Suprapubic skin (tissue), 4 donors: ENCODE measurements at regions not wholly inside any gene's neighbourhood (a gene's known extent, or its start where the extent isn't known, plus 50 kb on each side); places are given as distances from the start of the nearest gene placed in this dataset.

Experiments
- DNase-seq, 2 donors: peaks; one replicate each; pipeline ENCODE4 v3.0.0-alpha.2; 2019; ENCODE audit warnings: low spot score in 2 of 2
- H3K27ac ChIP-seq: fragments of 200-600 bp; sonication (generic); one replicate; pipeline ENCODE4 v1.5.1; 2019
- H3K27me3 ChIP-seq: fragments of 200-600 bp; sonication (generic); one replicate; pipeline ENCODE4 v1.5.1; 2019
- H3K36me3 ChIP-seq: fragments of 200-600 bp; sonication (generic); one replicate; pipeline ENCODE4 v1.5.1; 2019
- H3K4me1 ChIP-seq: fragments of 200-600 bp; sonication (generic); one replicate; pipeline ENCODE4 v1.5.1; 2019
- H3K4me3 ChIP-seq: fragments of 200-600 bp; sonication (generic); one replicate; pipeline ENCODE4 v1.5.1; 2019; ENCODE audit warnings: mild to moderate bottlenecking
- H3K9me3 ChIP-seq: fragments of 200-600 bp; sonication (generic); one replicate; pipeline ENCODE4 v1.5.1; 2019
- CTCF ChIP-seq, 2 donors: fragments of 200-600 bp in 1 of 2; fragments of 450-650 bp in 1 of 2; sonication (generic) in 1 of 2; IDR thresholded peaks; one replicate each; pipeline ENCODE4 v1.5.1; 2016 to 2019; ENCODE audit warnings: antibody characterized with exemption in 2 of 2, mild to moderate bottlenecking in 1 of 2, moderate library complexity in 1 of 2
- EP300 ChIP-seq: sonication (generic); formaldehyde crosslinking; IDR thresholded peaks from one replicate; pipeline ENCODE4 v1.6.1; 2017; ENCODE audit warnings: antibody characterized with exemption
- POLR2A ChIP-seq, 2 donors: fragments of 450-650 bp; IDR thresholded peaks; one replicate each; pipeline ENCODE4 v1.6.1; 2017; ENCODE audit warnings: antibody characterized with exemption in 2 of 2, mild to moderate bottlenecking in 2 of 2, moderate library complexity in 2 of 2
- POLR2AphosphoS5 ChIP-seq, 3 donors: sonication (generic); formaldehyde crosslinking; IDR thresholded peaks; one replicate each; pipeline ENCODE4 v1.6.1; 2017; ENCODE audit warnings: antibody characterized with exemption in 3 of 3
- WGBS: methylation state at CpG from one replicate; pipeline ENCODE4 v1.1.5; 2018; 5-methylcytosine and 5-hydroxymethylcytosine counted together

DNA sequence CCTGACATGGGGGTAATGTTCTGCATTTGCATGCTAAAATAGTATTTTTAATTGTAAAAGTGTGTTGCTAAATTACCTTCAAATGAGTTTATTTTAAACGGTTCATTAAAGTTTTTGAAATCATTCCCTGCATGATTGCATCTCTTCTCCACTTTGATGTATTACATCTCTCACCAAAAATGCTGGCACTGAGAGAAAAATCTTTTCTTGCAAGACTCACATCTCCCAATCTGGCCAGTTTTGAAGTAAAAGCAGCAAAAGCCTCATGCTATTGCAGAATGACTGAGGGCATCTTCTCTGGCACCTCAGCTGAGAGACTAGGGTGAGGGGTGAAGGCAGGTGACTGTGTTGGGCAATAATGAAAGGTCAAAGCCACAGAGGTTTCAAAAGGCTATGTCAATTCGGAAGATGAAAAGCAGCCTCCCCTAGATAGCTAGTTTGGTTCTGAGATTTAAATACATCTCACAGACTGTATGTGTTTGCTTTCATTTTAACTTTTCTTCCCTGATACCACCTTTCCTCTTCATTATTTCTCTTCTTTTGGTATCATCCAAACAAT lies 292.2 kb upstream of the RAG2 start:
- Histone ChIP-seq H3K9me3 (no peaks in the 10 kb centered on the region), H3K27ac (no peak overlapping the region), H3K36me3 (no peaks in the 10 kb centered on the region), H3K4me3 (no peak overlapping the region), H3K27me3 (no peaks in the 10 kb centered on the region), H3K4me1 (no peaks in the 10 kb centered on the region)
- TF ChIP-seq POLR2A (IDR thresholded peaks at IDR 0.05) (no peak), EP300 (no peak), POLR2AphosphoS5 (IDR thresholded peaks at IDR 0.05) (no peak), CTCF (IDR thresholded peaks at IDR 0.05) (no peak)
- no peak for DNase-seq
- WGBS, result 61% methylated on average over 2 of the region's 2 CpGs

DNA sequence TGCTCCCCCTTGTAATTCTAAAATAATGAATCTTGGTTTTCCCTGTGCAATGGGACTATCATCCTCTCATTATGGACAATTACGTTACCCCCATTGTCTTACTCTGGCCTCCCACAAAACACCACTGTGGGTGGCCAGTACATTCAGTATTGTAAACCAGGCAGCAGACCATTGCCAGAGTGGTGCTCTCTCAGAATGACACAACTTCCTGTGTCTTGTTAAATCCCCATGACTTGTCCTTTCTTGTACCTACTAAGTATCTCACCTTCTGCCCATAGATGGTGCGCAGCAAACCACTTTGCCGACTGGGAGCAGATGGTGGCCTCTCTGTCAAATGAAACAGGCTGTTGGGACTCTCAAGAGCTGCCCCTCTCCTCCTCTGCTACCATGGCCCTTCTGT lies 287.1 kb upstream of the RAG2 start:
- no peaks in the 10 kb centered on the region for H3K9me3 ChIP-seq
- 97% methylated on average over 3 of the region's 3 CpGs for WGBS
- no peaks in the 10 kb centered on the region for H3K4me1 ChIP-seq
- no peak overlapping the region for H3K27ac ChIP-seq
- H3K27me3 ChIP-seq, result no peaks in the 10 kb centered on the region
- DNase-seq, result no peak
- no peaks in the 10 kb centered on the region for H3K36me3 ChIP-seq
- no peak for TF ChIP-seq CTCF (IDR thresholded peaks at IDR 0.05)
- no peak for TF ChIP-seq POLR2AphosphoS5 (IDR thresholded peaks at IDR 0.05)
- TF ChIP-seq POLR2A (IDR thresholded peaks at IDR 0.05), result no peak
- TF ChIP-seq EP300, result no peak
- no peak overlapping the region for H3K4me3 ChIP-seq

GRCh38 chr11:36878737-36879136 lies 280.7 kb upstream of the RAG2 start:
- H3K27ac ChIP-seq, result no peak overlapping the region
- no peak for DNase-seq
- TF ChIP-seq POLR2A (IDR thresholded peaks at IDR 0.05), result no peak
- TF ChIP-seq CTCF (IDR thresholded peaks at IDR 0.05), result no peak
- TF ChIP-seq POLR2AphosphoS5 (IDR thresholded peaks at IDR 0.05), result no peak
- TF ChIP-seq EP300, result no peak
- no peaks in the 10 kb centered on the region for H3K9me3 ChIP-seq
- no peak overlapping the region for H3K4me3 ChIP-seq
- no peaks in the 10 kb centered on the region for H3K36me3 ChIP-seq
- H3K27me3 ChIP-seq, result no peaks in the 10 kb centered on the region
- 91% methylated on average over 1 of the region's 1 CpG for WGBS
- H3K4me1 ChIP-seq, result no peaks in the 10 kb centered on the region

- H3K9me3 ChIP-seq, result no peaks in the 10 kb centered on the region
- H3K27me3 ChIP-seq, result no peaks in the 10 kb centered on the region
- no peak overlapping the region for H3K4me3 ChIP-seq
- DNase-seq, result no peak
- H3K36me3 ChIP-seq, result no peaks in the 10 kb centered on the region
- H3K4me1 ChIP-seq, result no peaks in the 10 kb centered on the region
- no peak for TF ChIP-seq POLR2A (IDR thresholded peaks at IDR 0.05)
- no peak for TF ChIP-seq POLR2AphosphoS5 (IDR thresholded peaks at IDR 0.05)
- H3K27ac ChIP-seq, result no peak overlapping the region
Measured at GRCh38 chr11:36877149-36877548, 279.1 kb upstream of the RAG2 start.

DNA sequence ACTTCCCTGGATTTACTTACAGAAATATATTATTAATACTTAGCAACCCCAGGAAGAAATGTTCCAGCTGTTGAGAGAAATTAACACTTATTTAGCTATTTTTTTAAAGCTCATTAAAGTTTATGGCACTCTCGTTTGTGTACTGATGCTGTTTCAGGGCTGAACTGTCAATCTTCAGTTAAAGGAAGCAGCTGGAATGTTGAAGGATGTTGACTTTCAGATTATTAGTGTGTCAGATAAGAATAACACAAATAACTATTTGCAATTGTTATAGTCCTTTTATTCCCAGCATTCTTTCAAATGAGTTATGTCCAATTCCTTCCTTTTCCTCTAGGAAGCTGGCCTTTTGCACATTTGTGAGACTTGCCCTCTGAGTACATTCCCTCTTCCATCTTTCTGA lies 278.2 kb upstream of the RAG2 start:
- Histone ChIP-seq H3K4me1 (no peaks in the 10 kb centered on the region), H3K27me3 (no peaks in the 10 kb centered on the region), H3K27ac (no peak overlapping the region), H3K9me3 (no peaks in the 10 kb centered on the region), H3K4me3 (no peak overlapping the region), H3K36me3 (no peaks in the 10 kb centered on the region)
- no peak for TF ChIP-seq CTCF (IDR thresholded peaks at IDR 0.05)
- TF ChIP-seq POLR2AphosphoS5 (IDR thresholded peaks at IDR 0.05), result no peak
- TF ChIP-seq POLR2A (IDR thresholded peaks at IDR 0.05), result no peak
- TF ChIP-seq EP300, result no peak
- 41% methylated on average over 1 of the region's 1 CpG for WGBS
- no peak for DNase-seq

DNA sequence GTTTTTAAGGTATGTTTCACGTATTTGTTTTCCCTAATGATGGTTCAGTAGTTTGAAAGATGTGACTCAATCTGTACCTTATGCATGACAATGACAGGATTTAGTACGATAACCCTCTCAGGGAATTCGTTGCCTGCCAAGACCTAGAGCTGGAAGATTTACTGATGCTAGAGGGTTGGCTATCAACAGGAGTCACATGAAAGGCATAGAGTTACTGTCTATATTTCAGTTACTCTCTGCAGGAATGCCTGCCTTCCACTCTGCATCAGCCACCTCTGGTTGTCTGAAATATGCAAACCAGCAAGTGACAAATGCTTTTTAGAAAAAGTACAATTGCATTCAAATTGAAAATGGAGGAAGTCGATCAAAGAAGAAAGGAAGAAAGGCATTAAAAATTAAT lies 276.3 kb upstream of the RAG2 start:
- Histone ChIP-seq H3K36me3 (no peaks in the 10 kb centered on the region), H3K4me3 (no peak overlapping the region), H3K27ac (no peak overlapping the region), H3K27me3 (no peaks in the 10 kb centered on the region), H3K9me3 (no peaks in the 10 kb centered on the region), H3K4me1 (no peaks in the 10 kb centered on the region)
- TF ChIP-seq EP300 (no peak), POLR2A (IDR thresholded peaks at IDR 0.05) (no peak), CTCF (IDR thresholded peaks at IDR 0.05) (no peak), POLR2AphosphoS5 (IDR thresholded peaks at IDR 0.05) (no peak)
- WGBS, result 27% methylated on average over 4 of the region's 4 CpGs
- DNase-seq, result no peak
